Left ventricle myocardium inferior (tissue), 1 donor: ENCODE measurements at regions not wholly inside any gene's neighbourhood (a gene's known extent, or its start where the extent isn't known, plus 50 kb on each side); places are given as distances from the start of the nearest gene placed in this dataset.

Experiments used
- DNase-seq: peaks from one replicate; pipeline ENCODE4 v3.0.0-alpha.2; 2020
- H3K27ac ChIP-seq: fragments of 200-600 bp; replicated peaks from 2 replicates; pipeline ENCODE4 v1.8.0; 2021
- H3K27me3 ChIP-seq: fragments of 200-600 bp; 2 replicates; pipeline ENCODE4 v1.8.0; 2021; ENCODE audit warnings: low read depth
- H3K36me3 ChIP-seq: fragments of 200-600 bp; 2 replicates; pipeline ENCODE4 v1.8.0; 2021
- H3K4me1 ChIP-seq: fragments of 200-600 bp; 2 replicates; pipeline ENCODE4 v1.8.0; 2021
- H3K4me3 ChIP-seq: fragments of 200-600 bp; 2 replicates; pipeline ENCODE4 v1.8.0; 2021; ENCODE audit warnings: mild to moderate bottlenecking, moderate library complexity
- H3K9me3 ChIP-seq: fragments of 200-600 bp; replicated peaks from 2 replicates; pipeline ENCODE4 v1.8.0; 2021
- intact Hi-C: fragments of 100-400 bp; cut with micrococcal nuclease; formaldehyde crosslinking; loops from one replicate; pipeline ENCODE4 v1.11.0; 2022
- TF ChIP-seq, protein P1 (sequence below): fragments of 200-600 bp; IDR thresholded peaks from 2 replicates; pipeline ENCODE4 v1.8.0; 2021; ENCODE audit warnings: antibody characterized with exemption, mild to moderate bottlenecking, borderline replicate concordance
- donor health status: DM: no; HTN: yes; CAD: no; lungs with severe emphysema.

DNA sequence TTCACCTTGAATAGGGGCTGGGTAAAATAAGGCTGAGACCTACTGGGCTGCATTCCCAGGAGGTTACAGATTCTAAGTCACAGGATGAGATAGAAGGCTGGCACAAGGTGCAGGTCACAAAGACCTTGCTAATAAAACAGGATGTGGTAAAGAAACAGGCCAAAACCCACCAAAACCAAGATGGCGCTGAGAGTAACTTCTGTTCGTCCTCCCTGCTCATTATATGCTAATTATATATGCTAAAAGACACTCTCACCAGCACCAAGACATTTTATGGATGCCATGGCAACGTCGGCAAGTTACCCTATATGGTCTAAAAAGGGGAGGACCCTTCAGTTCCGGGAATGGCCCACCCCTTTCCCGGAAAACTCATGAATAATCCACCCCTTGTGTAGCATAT, 711.5 kb upstream of the KLHL29 start:
- intact Hi-C loops = no loop called here
- TF ChIP-seq, protein P1, sequence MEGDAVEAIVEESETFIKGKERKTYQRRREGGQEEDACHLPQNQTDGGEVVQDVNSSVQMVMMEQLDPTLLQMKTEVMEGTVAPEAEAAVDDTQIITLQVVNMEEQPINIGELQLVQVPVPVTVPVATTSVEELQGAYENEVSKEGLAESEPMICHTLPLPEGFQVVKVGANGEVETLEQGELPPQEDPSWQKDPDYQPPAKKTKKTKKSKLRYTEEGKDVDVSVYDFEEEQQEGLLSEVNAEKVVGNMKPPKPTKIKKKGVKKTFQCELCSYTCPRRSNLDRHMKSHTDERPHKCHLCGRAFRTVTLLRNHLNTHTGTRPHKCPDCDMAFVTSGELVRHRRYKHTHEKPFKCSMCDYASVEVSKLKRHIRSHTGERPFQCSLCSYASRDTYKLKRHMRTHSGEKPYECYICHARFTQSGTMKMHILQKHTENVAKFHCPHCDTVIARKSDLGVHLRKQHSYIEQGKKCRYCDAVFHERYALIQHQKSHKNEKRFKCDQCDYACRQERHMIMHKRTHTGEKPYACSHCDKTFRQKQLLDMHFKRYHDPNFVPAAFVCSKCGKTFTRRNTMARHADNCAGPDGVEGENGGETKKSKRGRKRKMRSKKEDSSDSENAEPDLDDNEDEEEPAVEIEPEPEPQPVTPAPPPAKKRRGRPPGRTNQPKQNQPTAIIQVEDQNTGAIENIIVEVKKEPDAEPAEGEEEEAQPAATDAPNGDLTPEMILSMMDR = no peak
- DNase-seq = no peak
- H3K4me1 ChIP-seq = no peaks in the 10 kb centered on the region
- no peak overlapping the region for H3K27ac ChIP-seq
- H3K36me3 ChIP-seq = no peaks in the 10 kb centered on the region
- H3K9me3 ChIP-seq = no peaks in the 10 kb centered on the region
- no peaks in the 10 kb centered on the region for H3K27me3 ChIP-seq
- no peak overlapping the region for H3K4me3 ChIP-seq

DNA sequence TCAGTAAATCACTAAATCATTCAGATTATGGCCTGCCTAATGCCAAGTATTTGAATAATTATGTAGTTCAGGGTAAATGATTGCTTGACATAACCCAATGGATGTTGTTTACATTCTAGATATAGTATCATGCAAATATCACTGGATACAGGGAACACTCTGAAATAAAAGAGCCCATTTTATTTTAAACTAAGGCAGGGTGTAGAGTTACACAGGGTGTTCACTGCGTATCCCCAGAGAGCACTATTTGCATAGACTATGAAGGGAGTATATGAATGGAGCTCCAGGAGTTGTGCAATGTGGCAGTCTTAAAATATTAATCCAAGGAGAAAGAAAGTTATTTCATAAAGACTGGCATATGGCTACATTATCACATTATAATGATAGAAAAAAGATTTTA, 701.1 kb upstream of the KLHL29 start:
- Histone ChIP-seq H3K4me1 (no peaks in the 10 kb centered on the region), H3K9me3 (no peaks in the 10 kb centered on the region), H3K4me3 (no peak overlapping the region), H3K27ac (no peak overlapping the region), H3K27me3 (no peaks in the 10 kb centered on the region), H3K36me3 (no peaks in the 10 kb centered on the region)
- intact Hi-C loops = no loop called here
- TF ChIP-seq, protein P1 = no peak
- no peak for DNase-seq

DNA sequence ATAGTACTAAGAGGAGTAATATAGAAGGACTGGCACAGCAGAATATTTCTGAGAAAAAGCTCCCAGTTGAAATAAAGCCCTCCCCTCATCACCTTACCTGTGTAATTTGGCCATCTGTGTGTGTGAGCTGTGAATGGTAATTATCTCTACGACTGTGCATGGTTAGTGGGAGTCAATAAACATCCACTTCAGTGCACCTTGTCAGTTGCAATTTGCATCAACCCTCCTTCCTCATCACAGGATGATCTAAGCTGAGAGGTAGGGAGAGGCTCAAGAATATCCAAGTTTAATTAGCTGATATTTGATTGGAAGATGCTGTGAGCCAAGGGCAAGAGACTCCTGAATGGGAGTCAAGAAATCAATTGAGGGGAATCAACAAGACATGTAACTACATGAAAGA, 694.9 kb upstream of the KLHL29 start:
- H3K4me3 ChIP-seq = no peak overlapping the region
- H3K9me3 ChIP-seq = no peaks in the 10 kb centered on the region
- peaks cover 6% of the 10 kb centered on the region for H3K27me3 ChIP-seq
- no peak for DNase-seq
- TF ChIP-seq, protein P1 = no peak
- H3K36me3 ChIP-seq = no peaks in the 10 kb centered on the region
- intact Hi-C loops = no loop called here
- no peak overlapping the region for H3K27ac ChIP-seq
- no peaks in the 10 kb centered on the region for H3K4me1 ChIP-seq

DNA sequence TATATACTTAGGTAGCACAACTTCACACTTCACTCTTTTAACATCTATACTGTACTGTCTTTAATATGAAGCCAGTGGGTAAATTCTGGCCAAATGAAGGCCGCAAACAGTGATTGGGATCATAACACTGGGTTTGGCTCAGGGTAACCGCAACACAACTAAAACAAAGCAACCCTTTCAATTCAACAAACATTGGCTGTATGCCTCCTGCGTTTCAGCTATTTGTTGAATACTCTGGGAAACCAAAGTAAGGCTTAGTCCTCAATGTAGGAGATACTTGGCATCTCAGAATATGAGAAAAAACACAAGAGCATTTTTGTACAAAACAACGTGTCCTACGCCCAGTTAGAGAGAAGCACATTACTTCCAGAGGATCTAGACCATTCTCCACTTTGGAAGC, 693.3 kb upstream of the KLHL29 start:
- H3K4me3 ChIP-seq = no peak overlapping the region
- no peak for DNase-seq
- peaks cover 6% of the 10 kb centered on the region for H3K27me3 ChIP-seq
- no peaks in the 10 kb centered on the region for H3K4me1 ChIP-seq
- no peaks in the 10 kb centered on the region for H3K9me3 ChIP-seq
- H3K36me3 ChIP-seq = no peaks in the 10 kb centered on the region
- intact Hi-C loops = no loop called here
- TF ChIP-seq, protein P1 = no peak
- H3K27ac ChIP-seq = no peak overlapping the region

DNA sequence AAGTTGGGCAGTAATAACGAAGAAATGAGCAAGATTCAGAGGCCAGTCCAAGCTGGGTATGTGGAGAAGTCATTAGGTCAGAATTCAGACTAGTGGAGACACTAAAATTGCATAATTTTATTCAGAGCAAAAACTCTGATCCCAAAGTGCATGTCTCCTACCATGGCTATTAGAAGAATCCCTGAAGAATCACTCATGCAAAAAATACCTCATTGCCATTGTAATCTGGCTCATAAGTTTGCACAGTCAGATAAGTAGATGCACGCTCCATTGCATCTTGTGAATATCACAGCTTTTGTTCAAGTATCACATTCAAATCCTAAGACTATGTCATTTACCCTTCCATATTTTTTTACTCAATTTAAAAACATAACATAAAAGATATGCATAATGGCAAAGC, 692.2 kb upstream of the KLHL29 start:
- DNase-seq = no peak
- Histone ChIP-seq H3K27me3 (peaks cover 6% of the 10 kb centered on the region), H3K36me3 (no peaks in the 10 kb centered on the region), H3K27ac (no peak overlapping the region), H3K4me1 (no peaks in the 10 kb centered on the region), H3K9me3 (no peaks in the 10 kb centered on the region), H3K4me3 (no peak overlapping the region)
- intact Hi-C loops = no loop called here
- TF ChIP-seq, protein P1 = no peak

DNA sequence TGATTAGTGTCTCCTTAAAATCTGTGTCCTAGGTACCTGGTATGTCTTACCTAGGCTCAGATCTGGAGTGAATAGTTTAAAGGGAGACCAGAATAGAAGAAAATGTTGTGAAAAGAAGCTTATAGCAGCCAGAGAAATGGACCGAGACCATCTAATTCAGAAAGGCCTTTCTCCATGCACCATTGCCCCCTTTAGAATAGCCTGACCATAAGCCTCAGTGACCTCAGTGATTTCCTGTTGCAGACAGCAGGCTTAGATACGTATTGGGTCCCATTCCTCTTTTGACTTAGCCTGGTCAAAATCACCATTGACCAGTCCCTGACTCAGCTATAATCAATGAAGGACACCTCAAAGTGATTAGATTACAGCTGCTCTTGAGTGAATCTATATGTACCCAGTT, 690.7 kb upstream of the KLHL29 start:
- Histone ChIP-seq H3K4me3 (no peak overlapping the region), H3K9me3 (no peaks in the 10 kb centered on the region), H3K27ac (no peak overlapping the region), H3K27me3 (peaks cover 3% of the 10 kb centered on the region), H3K4me1 (no peaks in the 10 kb centered on the region), H3K36me3 (no peaks in the 10 kb centered on the region)
- TF ChIP-seq, protein P1 = no peak
- DNase-seq = no peak
- intact Hi-C loops = no loop called here
